Peyer's patch (tissue), 4 donors: ENCODE measurements at regions not wholly inside any gene's neighbourhood (a gene's known extent, or its start where the extent isn't known, plus 50 kb on each side); places are given as distances from the start of the nearest gene placed in this dataset.

ENCODE experiments used
- DNase-seq, 3 donors: peaks; one replicate each; pipeline ENCODE4 v3.0.0-alpha.2; 2017 to 2019
- H3K27ac ChIP-seq, 4 donors: fragments of 200-600 bp; sonication (generic); one replicate each; pipeline ENCODE4 v1.5.1; 2016 to 2019
- H3K27me3 ChIP-seq, 2 donors: fragments of 200-600 bp; sonication (generic); one replicate each; pipeline ENCODE4 v1.5.1; 2019
- H3K36me3 ChIP-seq, 3 donors: fragments of 200-600 bp; sonication (generic); one replicate each; pipeline ENCODE4 v1.5.1; 2016 to 2019
- H3K4me1 ChIP-seq, 4 donors: fragments of 200-600 bp; sonication (generic); one replicate each; pipeline ENCODE4 v1.5.1; 2016 to 2019
- H3K4me3 ChIP-seq, 4 donors: fragments of 200-600 bp; sonication (generic); 1 replicate in 3 of 4; 2 replicates in 1 of 4; pipeline ENCODE4 v1.5.1; 2016 to 2019; ENCODE audit warnings: mild to moderate bottlenecking in 1 of 4
- H3K9me3 ChIP-seq, 4 donors: fragments of 200-600 bp; sonication (generic); one replicate each; pipeline ENCODE4 v1.5.1; 2016 to 2019; ENCODE audit warnings: mild to moderate bottlenecking in 1 of 4
- CTCF ChIP-seq, 6 experiments: fragments of 450-650 bp in 4 of 6; fragments of 200-600 bp in 2 of 6; sonication (generic) in 1 of 6; IDR thresholded peaks; one replicate each; pipeline ENCODE4 v1.5.1; 2017 to 2019; ENCODE audit warnings: antibody characterized with exemption in 6 of 6, mild to moderate bottlenecking in 3 of 6, moderate library complexity in 1 of 6
- POLR2A ChIP-seq, 2 donors: fragments of 450-650 bp; IDR thresholded peaks; one replicate each; pipeline ENCODE4 v1.5.1; 2017; ENCODE audit warnings: antibody characterized with exemption in 2 of 2, mild to moderate bottlenecking in 2 of 2, moderate library complexity in 2 of 2

DNA sequence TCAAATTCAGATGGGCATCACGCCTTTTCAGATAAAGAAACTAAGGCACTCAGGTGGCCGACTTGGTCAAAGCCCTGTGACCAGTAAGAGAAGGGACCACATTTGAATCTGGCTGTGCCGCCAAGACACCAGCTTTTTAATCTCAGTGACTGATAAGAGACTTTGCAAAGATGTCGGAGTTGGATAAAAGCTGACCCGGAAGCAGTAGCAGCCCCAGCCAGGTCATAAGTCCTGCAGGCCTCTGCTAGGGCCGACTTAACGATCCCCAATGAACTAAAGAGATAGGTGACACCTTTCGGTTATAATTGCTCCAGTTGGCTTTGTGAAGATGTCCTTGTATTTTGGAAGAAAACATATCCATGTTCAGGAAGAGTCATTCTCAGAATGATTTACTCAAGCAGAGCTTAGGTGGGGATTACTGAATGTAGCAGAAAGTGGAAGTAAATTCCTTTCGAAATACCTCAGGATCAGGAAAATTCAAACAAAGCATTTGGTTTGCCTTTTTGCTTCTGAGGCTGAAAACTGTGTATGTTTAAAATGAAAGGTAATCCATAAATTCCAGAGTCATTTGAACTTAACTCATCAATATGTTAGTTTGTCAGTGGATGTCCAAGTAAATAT, 164.2 kb upstream of the PITRM1 start:
- no peak for DNase-seq
- no peak for TF ChIP-seq CTCF (IDR thresholded peaks at IDR 0.05)
- TF ChIP-seq POLR2A (IDR thresholded peaks at IDR 0.05): no peak

GRCh38 chr10:3333426-3333825, 160.8 kb upstream of the PITRM1 start:
- H3K36me3 ChIP-seq: no peaks in the 10 kb centered on the region
- TF ChIP-seq CTCF (IDR thresholded peaks at IDR 0.05) (no peak), POLR2A (IDR thresholded peaks at IDR 0.05) (no peak)
- no peak for DNase-seq

More for the DNA sequence above, 164.2 kb upstream of the PITRM1 start:
- H3K27ac ChIP-seq: no peak overlapping the region
- H3K27me3 ChIP-seq: no peaks in the 10 kb centered on the region
- peaks cover 0 to 6% (median 0%) of the 10 kb centered on the region in 4 donors for H3K4me1 ChIP-seq
- H3K36me3 ChIP-seq: no peaks in the 10 kb centered on the region
- no peaks in the 10 kb centered on the region for H3K9me3 ChIP-seq
- H3K4me3 ChIP-seq: no peak overlapping the region

DNA sequence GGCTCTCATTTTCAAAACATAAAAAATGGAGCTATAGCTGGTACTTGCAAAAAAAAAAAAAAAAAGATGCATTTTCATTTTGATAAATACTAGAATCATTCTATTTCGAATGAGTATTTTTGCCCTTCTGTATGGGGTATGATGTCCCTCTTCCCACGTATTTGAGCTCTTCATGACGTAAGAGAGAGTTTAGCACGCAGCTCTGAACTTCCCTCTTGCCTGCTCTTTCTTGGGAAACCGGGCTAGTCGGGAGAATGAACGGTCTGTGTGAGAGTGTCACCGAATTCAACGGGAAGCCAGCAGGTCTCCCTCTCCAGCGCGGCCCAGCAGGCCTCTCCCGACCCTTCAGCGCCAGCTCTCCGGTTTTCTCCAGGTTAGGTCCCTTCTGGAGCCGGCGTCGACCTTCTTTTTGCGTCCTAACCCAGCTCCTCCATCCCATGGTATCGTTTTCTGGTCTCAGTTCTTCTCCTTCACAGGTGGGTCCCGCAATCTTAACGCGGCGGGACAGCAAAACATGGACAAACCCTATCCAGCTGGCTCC, 159.2 kb upstream of the PITRM1 start:
- H3K4me1 ChIP-seq: no peaks in the 10 kb centered on the region
- no peak for DNase-seq
- no peaks in the 10 kb centered on the region for H3K36me3 ChIP-seq
- H3K27ac ChIP-seq: no peak overlapping the region
- no peaks in the 10 kb centered on the region for H3K9me3 ChIP-seq
- no peak overlapping the region for H3K4me3 ChIP-seq
- TF ChIP-seq POLR2A (IDR thresholded peaks at IDR 0.05) (no peak), CTCF (IDR thresholded peaks at IDR 0.05) (no peak)
- H3K27me3 ChIP-seq: no peaks in the 10 kb centered on the region

More at GRCh38 chr10:3333426-3333825, 160.8 kb upstream of the PITRM1 start:
- Histone ChIP-seq H3K27ac (no peak overlapping the region), H3K9me3 (no peaks in the 10 kb centered on the region), H3K4me1 (no peaks in the 10 kb centered on the region), H3K27me3 (no peaks in the 10 kb centered on the region), H3K4me3 (no peak overlapping the region)

DNA sequence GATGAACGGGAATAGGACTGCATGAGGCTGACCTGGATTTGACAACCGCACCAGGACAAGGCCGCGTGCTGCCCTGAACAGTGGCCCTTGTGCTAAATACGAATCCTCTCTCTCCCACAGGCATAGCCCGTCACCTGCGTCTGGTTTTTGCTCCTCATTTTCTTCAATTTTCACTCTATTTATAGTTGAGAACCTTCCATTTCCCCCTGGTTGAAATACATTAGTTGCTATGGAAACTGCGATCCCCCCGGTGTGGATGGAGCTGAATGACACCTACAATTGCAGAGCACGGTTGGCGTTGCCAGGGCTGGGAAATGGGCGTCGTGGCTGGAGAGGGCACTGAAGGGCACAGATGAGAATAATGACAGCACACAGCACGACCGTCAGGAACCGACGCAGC, 158.6 kb upstream of the PITRM1 start:
- no peaks in the 10 kb centered on the region for H3K4me1 ChIP-seq
- no peak overlapping the region for H3K27ac ChIP-seq
- no peaks in the 10 kb centered on the region for H3K9me3 ChIP-seq
- no peak for DNase-seq
- no peaks in the 10 kb centered on the region for H3K27me3 ChIP-seq
- H3K36me3 ChIP-seq: no peaks in the 10 kb centered on the region
- H3K4me3 ChIP-seq: no peak overlapping the region
- TF ChIP-seq CTCF (IDR thresholded peaks at IDR 0.05): no peak
- TF ChIP-seq POLR2A (IDR thresholded peaks at IDR 0.05): no peak

DNA sequence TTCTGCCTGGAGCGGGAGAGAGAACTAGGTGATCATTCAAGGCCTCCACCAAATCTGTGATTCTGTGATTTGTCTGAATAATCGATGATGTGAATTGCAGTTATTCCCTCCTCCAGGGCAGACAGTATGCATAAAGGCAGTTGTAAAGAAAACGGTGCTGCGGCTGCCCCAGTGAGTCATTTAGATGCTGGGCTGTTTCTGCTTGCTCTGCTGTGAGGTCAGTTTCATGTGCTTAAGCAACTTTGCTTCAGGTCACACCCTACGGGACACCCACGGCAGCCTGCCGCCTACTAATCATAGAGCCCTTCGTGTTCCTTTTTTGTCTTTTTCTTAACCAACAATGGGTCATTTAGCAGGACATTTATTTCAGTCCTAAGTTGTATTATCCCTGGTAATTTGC, 158.1 kb upstream of the PITRM1 start:
- no peak for DNase-seq
- H3K9me3 ChIP-seq: no peaks in the 10 kb centered on the region
- no peak for TF ChIP-seq POLR2A (IDR thresholded peaks at IDR 0.05)
- no peak for TF ChIP-seq CTCF (IDR thresholded peaks at IDR 0.05)
- H3K4me1 ChIP-seq: no peaks in the 10 kb centered on the region
- no peak overlapping the region for H3K27ac ChIP-seq
- no peaks in the 10 kb centered on the region for H3K27me3 ChIP-seq
- no peaks in the 10 kb centered on the region for H3K36me3 ChIP-seq
- H3K4me3 ChIP-seq: no peak overlapping the region
